ENCODE measurements at regions not wholly inside any gene's neighbourhood (a gene's known extent, or its start where the extent isn't known, plus 50 kb on each side); places are given as distances from the start of the nearest gene placed in this dataset.

- TF ChIP-seq EZH2 (IDR thresholded peaks at IDR 0.05; ENCODE audit: borderline replicate concordance, low read depth, low read length, severe bottlenecking) = no peak
- TF ChIP-seq, protein P1, sequence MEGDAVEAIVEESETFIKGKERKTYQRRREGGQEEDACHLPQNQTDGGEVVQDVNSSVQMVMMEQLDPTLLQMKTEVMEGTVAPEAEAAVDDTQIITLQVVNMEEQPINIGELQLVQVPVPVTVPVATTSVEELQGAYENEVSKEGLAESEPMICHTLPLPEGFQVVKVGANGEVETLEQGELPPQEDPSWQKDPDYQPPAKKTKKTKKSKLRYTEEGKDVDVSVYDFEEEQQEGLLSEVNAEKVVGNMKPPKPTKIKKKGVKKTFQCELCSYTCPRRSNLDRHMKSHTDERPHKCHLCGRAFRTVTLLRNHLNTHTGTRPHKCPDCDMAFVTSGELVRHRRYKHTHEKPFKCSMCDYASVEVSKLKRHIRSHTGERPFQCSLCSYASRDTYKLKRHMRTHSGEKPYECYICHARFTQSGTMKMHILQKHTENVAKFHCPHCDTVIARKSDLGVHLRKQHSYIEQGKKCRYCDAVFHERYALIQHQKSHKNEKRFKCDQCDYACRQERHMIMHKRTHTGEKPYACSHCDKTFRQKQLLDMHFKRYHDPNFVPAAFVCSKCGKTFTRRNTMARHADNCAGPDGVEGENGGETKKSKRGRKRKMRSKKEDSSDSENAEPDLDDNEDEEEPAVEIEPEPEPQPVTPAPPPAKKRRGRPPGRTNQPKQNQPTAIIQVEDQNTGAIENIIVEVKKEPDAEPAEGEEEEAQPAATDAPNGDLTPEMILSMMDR (IDR thresholded peaks at IDR 0.05; ENCODE audit: extremely low read depth in 1 of 2, insufficient read depth in 1 of 2, low read depth in 1 of 2, low read length in 2 of 2) = no peak
- TF ChIP-seq, protein P2, sequence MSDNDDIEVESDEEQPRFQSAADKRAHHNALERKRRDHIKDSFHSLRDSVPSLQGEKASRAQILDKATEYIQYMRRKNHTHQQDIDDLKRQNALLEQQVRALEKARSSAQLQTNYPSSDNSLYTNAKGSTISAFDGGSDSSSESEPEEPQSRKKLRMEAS (IDR thresholded peaks at IDR 0.05; ENCODE audit: insufficient read depth, insufficient read length) = no peak
- no peak for TF ChIP-seq POLR2A (IDR thresholded peaks at IDR 0.05; ENCODE audit: low read depth, low read length)
- no peak for TF ChIP-seq MYC (IDR thresholded peaks at IDR 0.05; ENCODE audit: low read depth, low read length)
- no peak for TF ChIP-seq POLR2AphosphoS5 (IDR thresholded peaks at IDR 0.05; ENCODE audit: insufficient read depth, low read depth, low read length)
- no peak for TF ChIP-seq GATA2 (IDR thresholded peaks at IDR 0.05; ENCODE audit: insufficient read depth, insufficient read length, low read depth, low read length)
Measured at GRCh38 chr13:63731896-63732295, 2316.2 kb upstream of the PCDH20 start.

All from endothelial cell of umbilical vein (primary cell).